ENCODE measurements at regions not wholly inside any gene's neighbourhood (a gene's known extent, or its start where the extent isn't known, plus 50 kb on each side); places are given as distances from the start of the nearest gene placed in this dataset.

- TF ChIP-seq SP1 (IDR thresholded peaks at IDR 0.05; ENCODE audit: low read depth, low read length) (no peak), SP2 (IDR thresholded peaks at IDR 0.05; ENCODE audit: low read length) (no peak), CHD7 (IDR thresholded peaks at IDR 0.05; ENCODE audit: insufficient replicate concordance, low read length) (no peak), TCF12 (IDR thresholded peaks at IDR 0.05; ENCODE audit: low read depth, low read length) (no peak)
Observed at GRCh38 chr11:134944986-134945385, 532.9 kb upstream of the B3GAT1 start (continued).
